A204.1 (cell line): ENCODE measurements at regions not wholly inside any gene's neighbourhood (a gene's known extent, or its start where the extent isn't known, plus 50 kb on each side); places are given as distances from the start of the nearest gene placed in this dataset.
"Not testable (repeated sequence)": the region's sequence is repeated elsewhere in the genome, so short reads cannot be mapped to it uniquely, and the experiment has no call there.

Experiments
- FAIRE-seq: peaks from 2 replicates; lab custom pipeline; 2012; peaks lifted over from hg19 to GRCh38; lab: Jason Lieb, UNC

DNA sequence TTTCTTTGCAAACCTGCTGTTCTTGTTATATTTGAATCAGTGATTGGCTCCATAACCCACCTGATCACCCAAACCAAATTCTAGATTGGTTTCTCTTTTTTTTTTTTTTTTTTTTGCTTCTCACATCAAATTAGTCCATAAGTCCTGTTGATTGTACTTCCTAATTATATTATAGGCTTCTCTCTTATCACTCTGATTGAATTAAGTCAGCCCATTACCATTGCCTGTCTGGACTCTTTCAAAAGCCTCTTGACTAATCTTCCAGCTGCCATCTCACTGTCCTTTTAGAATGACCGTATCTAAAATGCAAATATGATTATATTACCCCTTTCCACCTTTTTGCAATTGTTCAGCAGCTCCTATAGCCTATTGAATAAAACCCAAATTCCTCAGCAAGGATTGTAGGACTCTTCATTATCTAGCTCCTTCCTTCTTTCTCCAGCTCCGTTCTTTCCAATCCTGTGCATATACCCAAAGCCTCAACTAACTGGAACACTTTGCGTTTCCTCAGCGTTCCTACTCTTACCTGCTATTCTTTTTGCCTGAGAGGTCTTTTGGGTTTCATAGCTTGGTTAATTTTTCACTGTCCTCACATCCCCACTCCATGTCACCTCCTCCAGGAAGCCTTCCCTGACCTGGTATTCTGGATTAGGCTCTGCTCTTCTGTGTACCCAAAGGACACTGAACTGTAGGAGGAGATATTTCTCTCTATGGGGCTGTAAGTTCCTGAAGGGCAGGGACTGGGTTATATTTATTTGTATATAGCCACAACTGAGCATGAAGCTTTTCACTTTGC, 423.3 kb downstream of the TMEM135 start:
- no peak for FAIRE-seq

DNA sequence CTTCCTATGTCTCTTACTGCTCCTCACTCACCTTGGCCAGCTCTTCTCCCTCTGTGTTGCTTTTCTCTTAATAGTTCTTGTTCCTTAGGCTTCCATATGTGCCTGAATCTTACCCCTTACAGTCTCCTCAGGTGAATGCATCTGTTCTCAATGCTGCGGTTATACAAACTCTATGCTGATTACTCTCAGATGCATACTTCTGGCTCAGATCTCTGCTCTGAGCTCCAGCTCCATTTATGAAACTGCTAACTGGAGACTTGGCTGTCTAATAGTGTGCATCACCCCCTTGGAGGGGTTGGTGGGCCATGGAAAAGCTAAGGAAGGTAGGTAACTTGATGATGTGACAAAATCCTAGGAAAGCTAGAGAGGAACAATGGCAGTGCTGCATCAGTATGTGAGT, 422.5 kb downstream of the TMEM135 start:
- FAIRE-seq: no peak

DNA sequence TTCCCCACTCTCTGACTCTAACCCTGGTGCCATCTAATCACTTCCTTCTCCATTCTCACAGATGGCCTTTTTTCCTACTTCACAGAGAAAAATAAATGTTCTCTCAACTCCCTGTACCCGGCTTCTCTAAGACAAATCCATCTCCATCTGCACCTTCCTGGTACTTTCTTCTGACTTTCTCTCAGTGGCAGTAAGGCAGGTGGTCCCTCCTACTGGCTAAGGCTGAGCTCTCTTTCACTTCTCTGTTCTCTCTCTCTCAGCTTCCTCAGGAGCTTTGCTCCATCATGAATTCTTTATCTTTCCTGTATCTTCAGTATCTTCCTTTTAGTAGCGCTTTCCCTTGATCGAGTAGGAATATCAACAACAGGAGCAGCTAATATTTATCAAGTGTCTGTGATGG, 421.6 kb downstream of the TMEM135 start:
- FAIRE-seq: no peak

DNA sequence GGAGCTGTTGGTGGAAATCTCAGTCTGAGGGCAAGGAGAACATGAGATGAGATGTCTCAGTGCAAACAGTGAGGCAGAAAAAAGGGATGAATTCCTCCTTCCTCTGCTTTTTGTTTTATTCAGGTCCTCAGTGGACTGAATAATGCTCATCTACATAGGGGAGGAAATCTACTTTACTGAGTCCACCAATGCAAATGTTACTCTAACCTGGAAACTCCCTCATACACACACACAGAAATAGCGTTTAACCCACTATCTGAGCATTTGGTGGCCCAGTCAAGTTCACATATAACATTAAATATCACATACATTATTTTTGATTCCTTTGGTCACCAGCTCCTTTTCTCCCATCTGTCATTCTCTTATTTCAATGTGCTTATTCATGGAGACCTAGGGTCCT, 418.8 kb downstream of the TMEM135 start:
- FAIRE-seq: no peak

DNA sequence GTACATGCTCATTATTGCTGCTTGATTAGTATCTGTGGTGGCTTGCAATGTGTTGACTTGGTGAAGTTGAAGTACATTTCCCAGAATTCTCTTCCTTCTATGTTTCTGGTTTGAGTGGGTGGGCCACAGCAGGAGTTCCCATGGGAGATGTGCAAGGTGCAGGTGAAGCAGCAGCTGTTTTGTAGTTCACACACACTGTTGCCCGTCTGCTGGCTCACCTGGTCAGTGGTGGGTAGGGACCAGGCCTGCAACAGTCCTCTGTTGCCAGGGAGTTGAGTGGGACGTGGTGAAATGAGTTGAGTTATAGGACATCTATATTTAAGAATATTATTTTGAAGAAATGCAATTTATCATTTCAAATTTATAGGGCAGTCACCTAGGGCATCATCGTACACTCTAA, 417.4 kb downstream of the TMEM135 start:
- FAIRE-seq: no peak

DNA sequence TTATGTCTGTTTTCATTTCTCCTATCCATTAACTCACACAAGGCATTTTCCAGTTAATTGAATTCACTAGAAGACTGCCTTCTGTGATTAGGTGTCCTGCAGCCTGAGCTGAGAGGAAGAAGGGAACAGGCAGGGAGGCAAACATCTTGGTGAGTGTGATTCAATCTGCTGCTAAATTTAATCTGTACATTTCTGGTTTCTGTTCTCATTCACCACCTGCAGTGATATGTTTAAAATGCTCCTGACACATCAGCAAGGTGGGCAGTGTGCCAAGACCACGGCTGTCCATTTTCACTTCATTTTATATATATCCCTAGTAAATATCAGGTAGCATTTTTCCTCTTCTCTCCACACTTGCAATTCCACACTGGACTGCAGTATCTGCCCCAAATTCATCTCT, 416.5 kb downstream of the TMEM135 start:
- no peak for FAIRE-seq

DNA sequence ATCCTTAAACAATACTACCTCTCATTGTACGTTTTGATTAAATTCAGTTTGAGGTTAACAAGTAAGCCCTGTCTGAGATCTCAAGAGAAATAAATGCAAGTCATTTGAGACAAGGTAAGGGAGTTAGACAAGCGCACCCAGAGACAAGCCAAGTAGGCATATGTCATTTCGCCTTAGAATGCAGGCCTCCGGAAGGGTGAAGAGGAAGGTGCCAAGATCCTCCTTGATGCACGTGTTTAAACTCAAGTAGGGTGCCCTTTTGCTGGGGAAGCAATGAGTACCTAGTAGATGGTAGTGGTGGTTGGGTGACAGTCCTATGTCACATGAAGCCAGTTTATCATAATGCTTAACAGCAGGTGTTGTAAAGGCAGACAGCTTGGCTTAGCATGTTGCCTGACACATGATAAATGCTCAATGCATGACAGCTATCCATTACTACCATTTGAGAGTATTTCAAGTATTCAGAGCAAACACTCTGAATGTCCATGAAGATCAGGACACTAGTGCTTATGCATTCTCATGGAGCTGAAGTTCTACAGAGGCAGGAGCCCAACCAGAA, 415.9 kb downstream of the TMEM135 start:
- FAIRE-seq: no peak

DNA sequence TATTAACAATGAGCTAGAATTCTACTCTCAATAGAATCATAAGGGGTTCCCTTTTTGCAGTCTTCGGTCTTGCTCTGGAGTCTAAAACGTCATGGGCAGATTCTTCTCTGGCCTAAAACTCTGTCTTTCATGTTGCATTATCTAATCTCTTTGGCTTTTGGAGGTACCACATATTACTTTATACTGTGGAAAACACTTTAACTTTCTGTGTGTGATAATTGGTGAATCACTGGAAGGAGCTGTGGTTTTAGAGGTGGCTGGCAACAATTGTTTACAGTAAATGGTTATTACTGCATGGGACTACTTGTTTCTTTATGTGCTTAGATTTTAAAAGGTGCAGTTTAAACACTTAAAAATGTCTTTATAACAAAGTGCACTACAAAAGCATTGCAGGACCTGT, 414.3 kb downstream of the TMEM135 start:
- not testable (repeated sequence) for FAIRE-seq

DNA sequence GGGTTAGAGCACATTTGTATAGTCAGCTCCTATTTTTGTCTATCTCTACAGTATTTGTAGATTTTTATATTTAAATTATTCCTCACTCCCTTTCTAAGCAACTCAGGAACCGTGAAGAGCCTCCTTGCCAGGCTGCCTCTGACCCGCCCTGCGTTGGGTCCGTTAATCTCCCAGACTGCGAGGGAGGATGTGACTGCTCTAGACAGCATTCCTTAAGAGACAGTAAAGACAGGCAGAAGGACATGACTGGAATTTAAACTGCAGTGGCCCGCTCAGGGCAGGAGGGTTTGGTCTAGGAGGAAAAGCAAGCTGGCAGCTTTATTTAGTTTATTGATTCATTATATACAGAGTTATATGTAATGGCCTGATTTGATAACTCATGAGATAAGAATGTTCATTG, 413.7 kb downstream of the TMEM135 start:
- no peak for FAIRE-seq

DNA sequence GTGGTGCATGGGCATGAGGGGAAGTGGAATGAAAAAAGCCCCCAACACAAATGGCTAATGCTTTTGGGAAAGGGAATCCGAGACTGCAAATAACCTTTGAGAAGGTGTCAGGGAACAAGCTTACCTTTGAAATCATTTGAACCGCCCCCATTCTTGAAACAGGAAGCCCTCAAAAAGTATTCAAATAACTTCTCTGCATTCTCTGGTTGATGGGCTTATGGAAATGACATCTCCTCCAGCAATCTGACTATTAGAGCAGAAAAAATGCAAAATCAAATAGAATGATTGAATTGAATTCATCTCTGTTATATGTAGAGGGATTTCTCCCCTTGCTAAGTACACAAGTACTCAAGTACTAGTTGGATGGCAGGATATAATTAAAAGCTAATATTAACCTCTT, 409.9 kb downstream of the TMEM135 start:
- FAIRE-seq: no peak

DNA sequence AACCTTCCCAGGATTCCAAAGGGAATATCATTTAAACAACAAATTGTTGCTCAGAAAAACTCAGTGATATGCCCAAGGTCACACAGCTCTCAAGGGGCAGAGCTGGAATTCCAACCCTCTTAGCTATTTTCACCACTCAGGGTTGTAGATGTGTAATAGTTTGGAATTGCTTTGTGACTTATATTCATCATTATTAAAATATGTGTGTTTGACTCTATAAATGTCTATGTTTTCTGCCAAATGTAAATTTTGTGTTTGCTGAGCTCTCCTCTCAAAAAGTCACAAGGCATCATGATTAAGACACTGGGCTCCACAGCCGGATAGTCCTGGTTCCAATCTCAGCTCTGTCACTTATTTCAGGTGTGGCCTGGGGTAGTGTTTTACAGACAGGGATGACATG, 407.3 kb downstream of the TMEM135 start:
- no peak for FAIRE-seq

DNA sequence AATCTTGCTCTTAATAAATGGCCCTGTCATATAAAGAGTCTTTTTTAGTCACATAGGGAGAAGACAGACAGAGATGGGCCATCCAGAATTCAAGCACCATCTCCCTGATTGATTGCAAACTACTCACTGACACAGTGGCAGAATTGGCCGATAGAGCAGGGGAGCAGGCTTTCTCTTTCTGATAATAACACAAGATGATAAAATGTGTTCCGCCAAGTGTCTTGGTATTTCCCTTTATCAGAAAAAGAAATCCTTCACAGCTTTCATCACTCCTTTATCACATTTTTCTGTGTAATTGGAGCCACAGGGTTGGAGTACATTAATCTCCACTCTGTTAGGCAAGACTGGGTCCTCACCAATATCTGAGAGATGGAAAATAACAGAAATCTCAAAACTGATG, 406.0 kb downstream of the TMEM135 start:
- FAIRE-seq: no peak

DNA sequence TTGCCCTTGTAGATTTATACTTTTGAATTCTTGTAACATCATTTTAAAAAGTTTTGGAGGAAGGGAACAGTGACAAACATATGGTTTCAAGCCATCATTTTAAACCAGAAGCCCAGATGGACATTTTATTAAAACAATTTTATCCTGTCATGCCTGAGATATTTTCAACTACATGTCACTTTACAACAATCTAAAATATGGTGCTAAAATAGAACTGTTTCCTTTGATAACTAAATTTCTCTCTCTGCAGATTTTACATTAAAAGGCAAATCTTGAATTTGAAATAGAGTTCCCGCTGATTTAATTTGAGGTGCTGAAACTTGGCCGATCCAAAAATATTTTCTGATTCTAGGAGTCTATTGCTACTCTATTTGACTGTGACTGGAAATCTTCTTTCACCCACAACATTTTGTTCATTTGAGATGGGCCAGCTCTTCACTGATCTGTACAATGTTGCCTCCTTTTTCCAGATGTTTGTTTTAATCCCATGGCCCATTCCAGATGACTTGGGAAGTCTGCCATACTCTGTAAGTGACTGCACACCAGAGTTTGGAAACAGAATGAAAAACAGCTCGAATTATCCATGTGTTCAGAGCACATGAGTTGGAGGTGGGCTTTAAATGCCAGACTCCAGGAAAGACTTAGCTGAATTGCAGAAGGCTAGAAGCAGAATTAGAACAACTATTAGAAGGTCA, 402.5 kb downstream of the TMEM135 start:
- FAIRE-seq: no peak

DNA sequence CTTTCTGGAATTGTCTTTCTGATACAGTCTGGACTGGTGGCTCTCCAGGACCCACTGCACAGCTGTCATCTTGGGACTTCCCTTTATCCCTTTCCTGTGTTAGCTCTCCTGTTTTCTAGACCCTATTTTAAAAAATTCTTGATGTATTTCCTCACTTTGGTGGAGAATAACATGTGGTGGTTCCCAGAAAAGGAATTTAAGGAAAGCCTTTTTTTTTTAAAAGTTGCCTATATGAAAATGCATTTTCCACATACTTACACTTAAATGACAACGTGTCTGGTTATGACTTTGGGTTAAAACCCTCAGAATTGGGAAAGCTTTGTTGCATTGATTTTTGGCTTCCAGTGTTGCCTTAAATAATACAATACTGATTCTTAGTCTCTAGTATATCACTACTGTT, 400.7 kb downstream of the TMEM135 start:
- FAIRE-seq: no peak

DNA sequence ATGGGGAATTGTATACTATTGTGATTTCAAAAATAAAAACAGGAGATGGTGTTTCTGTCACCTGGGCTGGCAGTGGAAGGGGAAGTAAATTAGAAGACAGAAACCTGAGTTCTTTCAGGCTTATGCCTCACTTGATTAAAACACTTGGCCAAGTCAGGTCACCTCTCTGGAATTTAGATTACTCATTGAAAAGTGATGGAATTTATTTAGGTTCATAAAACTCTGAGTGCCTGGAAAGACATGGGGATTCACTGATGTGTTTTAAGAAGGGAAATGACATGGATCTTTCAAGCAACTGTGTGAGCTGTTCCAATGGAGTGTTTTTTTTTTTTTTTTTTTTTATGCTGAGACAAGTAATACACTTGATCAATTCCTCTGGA, 400.1 kb downstream of the TMEM135 start:
- no peak for FAIRE-seq

DNA sequence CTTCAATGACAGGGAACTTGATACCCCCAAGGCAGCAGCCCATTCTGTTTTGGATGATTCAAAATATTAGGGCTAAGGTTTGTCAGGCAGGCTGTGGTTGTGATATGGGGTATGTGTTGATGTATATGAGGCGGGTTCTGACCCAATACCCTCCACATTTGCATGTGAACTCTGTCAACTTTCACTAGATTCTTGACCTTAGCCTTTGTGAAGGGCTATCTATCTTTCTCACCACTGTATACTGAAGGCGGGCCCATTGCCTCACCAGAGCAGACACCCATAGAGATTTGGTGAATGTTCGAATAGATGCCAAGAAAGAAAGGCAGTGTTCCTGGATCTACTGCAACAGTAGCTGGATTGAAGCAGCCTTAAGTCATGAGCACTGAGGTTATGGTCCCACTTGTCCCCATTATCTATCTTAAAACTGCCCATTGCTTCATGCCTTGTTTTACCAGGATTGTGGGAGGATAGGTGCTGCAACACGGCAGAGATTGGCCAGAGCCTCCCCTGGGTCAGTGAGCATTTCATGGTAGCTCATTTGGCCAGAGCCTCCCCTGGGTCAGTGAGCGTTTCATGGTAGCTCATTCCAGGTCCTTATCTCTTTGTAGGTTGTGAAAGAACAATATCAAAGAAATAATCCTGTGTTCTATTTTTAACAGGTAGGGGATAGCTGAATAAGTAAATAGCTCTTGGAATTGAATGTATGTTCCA, 399.6 kb downstream of the TMEM135 start:
- FAIRE-seq: no peak

DNA sequence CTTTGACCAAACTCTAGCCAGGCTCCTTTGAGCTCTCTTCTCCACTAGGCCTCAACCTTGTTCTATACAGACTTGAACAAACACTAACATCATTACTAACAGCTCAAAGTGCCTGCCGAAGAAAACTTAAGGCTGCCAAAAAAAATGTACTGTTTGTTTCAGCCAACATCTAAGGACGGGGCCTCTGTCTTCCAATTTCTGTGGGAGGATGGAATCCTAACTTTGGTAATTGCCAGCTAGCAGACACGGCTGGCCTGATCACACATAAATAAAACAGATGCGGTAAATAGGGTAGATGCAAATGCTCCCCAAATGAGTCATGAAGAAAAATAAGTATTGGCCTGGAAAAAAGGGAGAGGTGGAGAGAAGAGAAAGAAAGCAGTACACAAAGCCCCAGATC, 394.3 kb downstream of the TMEM135 start:
- FAIRE-seq: no peak

DNA sequence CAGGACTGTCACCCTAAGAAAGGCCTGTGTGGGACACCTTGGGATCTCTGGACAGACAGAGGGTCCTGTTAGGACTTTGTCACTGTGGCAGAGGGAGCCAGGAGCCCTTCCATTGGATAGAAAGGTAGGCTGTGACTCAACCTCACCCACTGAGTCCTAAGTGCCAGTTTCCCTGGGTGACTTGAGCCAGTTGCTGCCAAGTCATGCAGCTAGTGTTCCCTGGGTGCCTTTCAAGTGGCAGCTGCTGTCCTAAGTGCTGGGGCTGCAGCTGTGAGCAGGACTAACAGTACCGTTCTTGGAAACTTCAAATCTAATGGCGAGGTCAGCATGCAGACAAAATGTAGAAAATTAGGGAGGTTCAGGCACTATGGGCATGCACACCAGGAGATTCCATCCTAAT, 393.7 kb downstream of the TMEM135 start:
- no peak for FAIRE-seq

DNA sequence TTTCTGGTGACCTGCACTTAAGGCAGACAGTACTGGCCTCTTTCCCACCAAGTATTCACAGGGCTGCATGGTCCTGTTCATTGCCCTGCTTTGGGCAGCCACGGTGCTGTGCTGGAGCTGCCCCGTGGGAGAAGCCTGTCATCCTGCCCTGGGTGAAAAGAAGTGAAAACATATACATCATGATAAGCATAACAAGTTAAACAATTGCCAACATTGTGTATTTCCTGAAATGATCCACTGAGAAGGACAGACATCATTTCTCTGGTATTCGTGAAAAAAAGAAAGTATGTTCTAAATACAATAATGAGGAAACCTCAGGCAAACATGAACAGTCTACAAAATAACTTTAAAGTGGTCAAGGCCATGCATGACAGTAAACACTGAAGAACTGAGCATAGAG, 393.1 kb downstream of the TMEM135 start:
- no peak for FAIRE-seq

DNA sequence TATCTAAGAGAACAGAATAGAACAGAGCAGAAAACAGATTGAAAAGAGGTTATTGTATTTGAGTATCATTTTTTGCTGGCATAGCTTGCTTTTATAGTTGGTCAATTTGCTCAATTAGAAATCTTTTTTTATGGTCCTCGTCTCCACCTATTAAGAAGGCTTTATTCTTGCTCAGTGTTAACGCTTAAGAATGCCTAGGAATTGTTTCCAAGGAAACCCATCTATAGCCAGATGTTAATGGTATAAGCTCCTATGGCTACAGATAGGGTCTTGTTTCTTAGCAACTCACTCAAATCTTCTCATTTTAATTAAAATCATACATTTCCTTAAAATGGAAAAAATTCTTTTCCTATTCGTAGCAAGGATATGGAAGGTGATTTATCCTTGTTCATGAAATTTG, 392.3 kb downstream of the TMEM135 start:
- FAIRE-seq: no peak

DNA sequence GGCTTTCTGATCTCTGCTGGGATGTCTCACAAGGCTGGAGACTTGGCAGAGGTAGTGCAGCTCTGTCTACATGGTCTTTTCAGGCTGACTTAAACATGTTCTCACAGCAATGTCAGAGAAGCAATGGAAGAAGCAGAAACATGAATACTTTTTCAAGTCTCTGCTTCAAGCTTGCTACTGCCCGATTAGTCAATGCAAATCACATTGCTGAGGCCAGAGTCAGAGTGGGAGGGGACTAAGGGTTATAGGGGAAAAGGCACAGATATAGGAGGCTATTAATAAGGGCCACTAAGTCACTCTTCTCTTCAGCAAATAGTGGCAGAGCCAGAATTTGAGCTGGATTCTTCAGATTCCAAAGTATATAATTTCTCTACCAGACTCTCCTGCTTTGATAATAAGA, 390.5 kb downstream of the TMEM135 start:
- no peak for FAIRE-seq

DNA sequence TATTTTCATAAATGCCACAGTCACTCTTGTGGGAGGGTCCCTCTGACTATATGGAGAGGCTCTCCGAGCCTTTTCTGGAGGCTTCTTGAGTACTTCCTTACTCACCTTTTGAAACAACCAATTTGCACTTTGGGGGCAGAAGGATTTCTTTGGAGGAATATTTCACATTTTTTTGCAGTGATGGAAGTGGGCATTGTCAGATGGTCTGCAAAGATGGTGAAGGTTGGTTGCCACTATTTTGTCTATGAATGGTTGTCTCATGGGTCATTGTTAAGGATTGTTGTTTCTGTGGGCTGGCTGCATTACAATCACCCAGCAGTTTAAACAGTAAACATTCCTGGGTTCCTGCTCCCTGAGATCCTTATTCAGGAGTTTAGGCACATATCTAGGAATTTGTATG, 388.2 kb downstream of the TMEM135 start:
- no peak for FAIRE-seq

DNA sequence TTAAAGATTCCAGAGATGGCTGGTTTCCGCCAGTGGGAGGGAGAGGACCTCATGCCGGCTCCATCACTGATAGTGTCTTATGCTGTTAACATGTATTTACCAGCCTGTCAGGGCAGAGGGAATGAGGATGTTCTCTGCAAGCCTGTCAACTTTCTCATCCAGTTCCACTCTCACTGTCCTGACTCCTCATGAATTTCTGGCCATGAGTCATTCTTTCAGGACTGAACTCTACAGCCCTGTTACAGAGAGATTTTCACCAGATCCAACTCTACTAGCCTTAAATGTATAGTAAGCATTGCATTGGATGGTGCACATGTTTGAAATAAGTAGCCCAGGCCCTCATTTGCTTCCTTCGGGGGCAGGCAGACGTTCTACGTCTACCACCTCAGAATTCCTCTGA, 387.7 kb downstream of the TMEM135 start:
- FAIRE-seq: no peak
